ENCODE measurements at regions not wholly inside any gene's neighbourhood (a gene's known extent, or its start where the extent isn't known, plus 50 kb on each side); places are given as distances from the start of the nearest gene placed in this dataset.

GRCh38 chr11:119992171-119993051, 145.5 kb downstream of the TRIM29 start:
- no peak for TF ChIP-seq CTCF (IDR thresholded peaks at IDR 0.05)
- no peak for TF ChIP-seq POLR2A (IDR thresholded peaks at IDR 0.05)
